Progenitor cell of endocrine pancreas (in vitro differentiated cells): ENCODE measurements at regions not wholly inside any gene's neighbourhood (a gene's known extent, or its start where the extent isn't known, plus 50 kb on each side); places are given as distances from the start of the nearest gene placed in this dataset.

Experiments
- DNase-seq: peaks from one replicate; pipeline ENCODE4 v3.0.0; 2021; ENCODE audit warnings: low spot score; ENCODE audit not compliant: unreplicated experiment
- H3K27ac Mint-ChIP-seq: 2 replicates; pipeline ENCODE4 v1.8.0; 2021; ENCODE audit warnings: mild to moderate bottlenecking, moderate library complexity, mixed read lengths
- H3K27me3 Mint-ChIP-seq: 2 replicates; pipeline ENCODE4 v1.8.0; 2021; ENCODE audit warnings: mixed read lengths
- H3K36me3 Mint-ChIP-seq: 2 replicates; pipeline ENCODE4 v1.8.0; 2022; ENCODE audit warnings: mixed read lengths; ENCODE audit not compliant: insufficient read depth
- H3K4me1 Mint-ChIP-seq: 2 replicates; pipeline ENCODE4 v1.8.0; 2021; ENCODE audit warnings: low read depth, mixed read lengths
- H3K4me3 Mint-ChIP-seq: 2 replicates; pipeline ENCODE4 v1.8.0; 2021; ENCODE audit warnings: low read depth, mild to moderate bottlenecking, moderate library complexity, mixed read lengths
- H3K9me3 Mint-ChIP-seq: 2 replicates; pipeline ENCODE4 v1.8.0; 2021; ENCODE audit warnings: low read depth, mixed read lengths
- CTCF ChIP-seq: fragments of 200-600 bp; sonication (generic); IDR thresholded peaks from one replicate; pipeline ENCODE4 v1.5.0; 2021; ENCODE audit warnings: antibody characterized with exemption, mild to moderate bottlenecking; ENCODE audit not compliant: unreplicated experiment

GRCh38 chr10:32160864-32161263 lies 104.6 kb upstream of the KIF5B start:
- TF ChIP-seq CTCF = no peak
- no peaks in the 10 kb centered on the region for H3K9me3 Mint-ChIP-seq
- H3K27me3 Mint-ChIP-seq = no peaks in the 10 kb centered on the region
- no peak overlapping the region for H3K4me3 Mint-ChIP-seq
- H3K4me1 Mint-ChIP-seq = peaks cover 7% of the 10 kb centered on the region
- no peak overlapping the region for H3K27ac Mint-ChIP-seq
- H3K36me3 Mint-ChIP-seq = no peaks in the 10 kb centered on the region
- DNase-seq = no peak

- DNase-seq = no peak
- no peaks in the 10 kb centered on the region for H3K36me3 Mint-ChIP-seq
- no peaks in the 10 kb centered on the region for H3K9me3 Mint-ChIP-seq
- H3K27me3 Mint-ChIP-seq = no peaks in the 10 kb centered on the region
- no peak for TF ChIP-seq CTCF
- H3K4me1 Mint-ChIP-seq = peaks cover 11% of the 10 kb centered on the region
- H3K4me3 Mint-ChIP-seq = no peak overlapping the region
- H3K27ac Mint-ChIP-seq = no peak overlapping the region
Observed at GRCh38 chr10:32159264-32159663, 103.0 kb upstream of the KIF5B start.

DNA sequence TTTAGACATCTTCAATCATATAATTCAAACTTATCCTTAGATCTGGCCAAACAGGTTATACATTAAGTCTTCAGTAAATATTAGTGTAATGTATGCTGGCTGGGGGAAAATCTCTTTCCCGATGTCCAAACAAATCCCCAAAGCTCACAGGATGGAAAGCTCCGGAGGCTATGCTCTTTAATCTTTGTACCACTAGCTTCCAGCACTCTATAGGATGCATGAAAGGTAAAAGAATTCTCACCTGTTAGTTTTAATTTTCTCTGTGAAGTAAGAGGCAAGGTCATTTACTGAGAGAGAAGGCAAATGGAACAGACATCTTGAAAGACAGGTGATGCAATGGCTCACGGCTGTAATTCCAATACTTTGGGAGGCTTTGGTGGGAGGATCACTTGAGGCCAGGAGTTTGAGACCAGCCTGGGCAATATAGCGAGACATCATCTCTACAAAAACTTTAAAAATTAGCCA lies 99.8 kb upstream of the KIF5B start:
- H3K9me3 Mint-ChIP-seq = peaks cover 4% of the 10 kb centered on the region
- no peak overlapping the region for H3K27ac Mint-ChIP-seq
- no peak for TF ChIP-seq CTCF
- no peaks in the 10 kb centered on the region for H3K27me3 Mint-ChIP-seq
- no peak for DNase-seq
- peaks cover 9% of the 10 kb centered on the region for H3K4me1 Mint-ChIP-seq
- no peak overlapping the region for H3K4me3 Mint-ChIP-seq
- no peaks in the 10 kb centered on the region for H3K36me3 Mint-ChIP-seq

DNA sequence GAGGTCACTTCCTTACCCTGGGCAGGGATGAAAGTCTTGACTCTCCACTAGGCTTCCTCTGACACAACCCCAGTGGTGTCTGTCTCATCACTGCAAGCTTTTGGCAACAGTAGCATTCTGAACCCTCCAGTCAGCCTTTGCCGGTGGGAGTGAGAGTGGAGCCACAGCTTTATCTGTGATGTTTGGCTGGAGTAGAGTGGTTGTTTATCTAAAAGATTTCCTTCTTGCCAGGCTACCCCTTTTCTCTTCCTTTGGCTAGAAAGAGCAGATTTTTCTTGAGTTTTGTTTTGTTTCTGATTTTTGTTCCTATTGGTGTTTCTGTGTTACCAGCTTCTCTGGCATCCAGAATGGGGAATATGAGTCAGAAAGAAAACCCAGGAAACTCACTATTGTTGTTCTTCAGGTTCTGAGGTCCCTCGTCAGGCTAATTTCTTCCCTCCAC lies 98.9 kb upstream of the KIF5B start:
- H3K27ac Mint-ChIP-seq = no peak overlapping the region
- peaks cover 4% of the 10 kb centered on the region for H3K9me3 Mint-ChIP-seq
- TF ChIP-seq CTCF = no peak
- no peaks in the 10 kb centered on the region for H3K27me3 Mint-ChIP-seq
- no peak for DNase-seq
- no peaks in the 10 kb centered on the region for H3K36me3 Mint-ChIP-seq
- peaks cover 16% of the 10 kb centered on the region for H3K4me1 Mint-ChIP-seq
- no peak overlapping the region for H3K4me3 Mint-ChIP-seq

DNA sequence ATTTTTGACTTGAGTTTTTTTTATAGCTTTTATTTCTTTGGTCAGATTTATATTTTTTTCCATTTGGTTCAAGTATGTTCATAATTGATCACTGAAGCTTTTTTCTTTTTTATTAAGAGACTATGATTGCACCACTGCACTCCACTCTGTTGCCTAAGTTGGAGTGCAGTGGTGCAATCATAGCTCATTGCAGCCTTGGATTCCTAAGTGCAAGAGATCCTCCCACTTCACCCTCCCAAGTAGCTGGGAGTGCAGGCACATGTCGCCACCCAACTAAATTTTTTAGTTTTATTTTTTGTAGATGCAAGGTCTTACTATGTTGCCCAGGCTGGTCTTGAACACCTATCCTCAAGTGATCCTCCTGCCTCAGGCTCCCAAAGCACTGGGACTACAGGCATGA lies 97.7 kb upstream of the KIF5B start:
- no peaks in the 10 kb centered on the region for H3K36me3 Mint-ChIP-seq
- no peak overlapping the region for H3K27ac Mint-ChIP-seq
- DNase-seq = no peak
- peaks cover 4% of the 10 kb centered on the region for H3K9me3 Mint-ChIP-seq
- H3K4me1 Mint-ChIP-seq = peaks cover 22% of the 10 kb centered on the region
- no peak for TF ChIP-seq CTCF
- H3K4me3 Mint-ChIP-seq = no peak overlapping the region
- H3K27me3 Mint-ChIP-seq = no peaks in the 10 kb centered on the region
